ENCODE measurements at regions not wholly inside any gene's neighbourhood (a gene's known extent, or its start where the extent isn't known, plus 50 kb on each side); places are given as distances from the start of the nearest gene placed in this dataset.

- TF ChIP-seq, protein P1, sequence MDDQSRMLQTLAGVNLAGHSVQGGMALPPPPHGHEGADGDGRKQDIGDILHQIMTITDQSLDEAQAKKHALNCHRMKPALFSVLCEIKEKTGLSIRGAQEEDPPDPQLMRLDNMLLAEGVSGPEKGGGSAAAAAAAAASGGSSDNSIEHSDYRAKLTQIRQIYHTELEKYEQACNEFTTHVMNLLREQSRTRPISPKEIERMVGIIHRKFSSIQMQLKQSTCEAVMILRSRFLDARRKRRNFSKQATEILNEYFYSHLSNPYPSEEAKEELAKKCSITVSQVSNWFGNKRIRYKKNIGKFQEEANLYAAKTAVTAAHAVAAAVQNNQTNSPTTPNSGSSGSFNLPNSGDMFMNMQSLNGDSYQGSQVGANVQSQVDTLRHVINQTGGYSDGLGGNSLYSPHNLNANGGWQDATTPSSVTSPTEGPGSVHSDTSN (IDR thresholded peaks at IDR 0.05), result peak; percentile 75
- no peak for TF ChIP-seq RCOR1 (IDR thresholded peaks at IDR 0.05; ENCODE audit: low read length)
- TF ChIP-seq, protein P2, sequence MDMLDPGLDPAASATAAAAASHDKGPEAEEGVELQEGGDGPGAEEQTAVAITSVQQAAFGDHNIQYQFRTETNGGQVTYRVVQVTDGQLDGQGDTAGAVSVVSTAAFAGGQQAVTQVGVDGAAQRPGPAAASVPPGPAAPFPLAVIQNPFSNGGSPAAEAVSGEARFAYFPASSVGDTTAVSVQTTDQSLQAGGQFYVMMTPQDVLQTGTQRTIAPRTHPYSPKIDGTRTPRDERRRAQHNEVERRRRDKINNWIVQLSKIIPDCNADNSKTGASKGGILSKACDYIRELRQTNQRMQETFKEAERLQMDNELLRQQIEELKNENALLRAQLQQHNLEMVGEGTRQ (IDR thresholded peaks at IDR 0.05; ENCODE audit: borderline replicate concordance, low read depth, low read length), result 0 out of 2 replicates have a peak, but pooled peaks have one; percentile 31
- TF ChIP-seq RFX5 (IDR thresholded peaks at IDR 0.05; ENCODE audit: low read length), result no peak
- peak; percentile 85 for TF ChIP-seq TEAD4 (IDR thresholded peaks at IDR 0.05; ENCODE audit: borderline replicate concordance, insufficient read depth)
- no peak for TF ChIP-seq FOXJ3 (CRISPR knock-in tag; IDR thresholded peaks at IDR 0.05)
- peak; percentile 71 for TF ChIP-seq FOXM1 (IDR thresholded peaks at IDR 0.05; ENCODE audit: low read depth)
- TF ChIP-seq SMC3 (IDR thresholded peaks at IDR 0.05; ENCODE audit: low read depth, low read length), result no peak
- peak; percentile 54; the same call in 1 of the 2 replicates for TF ChIP-seq YY1 (IDR thresholded peaks at IDR 0.05; ENCODE audit: low read depth)
- TF ChIP-seq GABPA (IDR thresholded peaks at IDR 0.05; ENCODE audit: low read depth), result no peak
- TF ChIP-seq, protein P3, sequence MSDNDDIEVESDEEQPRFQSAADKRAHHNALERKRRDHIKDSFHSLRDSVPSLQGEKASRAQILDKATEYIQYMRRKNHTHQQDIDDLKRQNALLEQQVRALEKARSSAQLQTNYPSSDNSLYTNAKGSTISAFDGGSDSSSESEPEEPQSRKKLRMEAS (IDR thresholded peaks at IDR 0.05; ENCODE audit: low read depth), result peak; percentile 79; the same call in 1 of the 2 replicates
- peak in 1 of 2 experiments; percentile 85; a peak in 2 of 4 replicates for TF ChIP-seq EP300 (IDR thresholded peaks at IDR 0.05; ENCODE audit: borderline replicate concordance in 1 of 2, low read depth in 1 of 2, low read length in 1 of 2)
These were observed 258.4 kb upstream of the HMGA2 start (continued) for GRCh38 chr12:65565601-65566560.

DNA sequence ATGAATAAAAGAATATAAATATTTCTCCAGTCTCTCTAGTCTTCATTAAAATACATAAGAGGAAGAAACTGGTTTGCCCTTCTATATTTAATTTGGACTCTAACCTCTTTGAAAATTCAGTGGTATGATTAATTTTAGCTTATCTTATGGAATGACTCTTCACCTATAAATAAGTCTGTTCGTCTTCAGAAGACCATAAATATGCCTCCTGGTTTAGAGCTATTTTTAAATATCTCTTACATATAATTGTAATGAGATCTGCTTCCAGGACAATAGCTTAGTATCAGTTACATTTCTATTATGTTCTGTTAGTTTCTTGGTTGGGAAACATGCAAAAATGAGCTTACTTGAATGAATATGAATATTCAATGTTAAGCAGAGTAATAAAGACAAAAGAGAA, 257.5 kb upstream of the HMGA2 start:
- H3K9ac ChIP-seq, result peak overlapping the region; percentile 84
- POLR2A ChIA-PET, result no interaction called here
- 0 out of 2 replicates have a peak, but pooled peaks have one; percentile 20 for TF ChIP-seq TCF12 (IDR thresholded peaks at IDR 0.05)
- TF ChIP-seq, protein P4, sequence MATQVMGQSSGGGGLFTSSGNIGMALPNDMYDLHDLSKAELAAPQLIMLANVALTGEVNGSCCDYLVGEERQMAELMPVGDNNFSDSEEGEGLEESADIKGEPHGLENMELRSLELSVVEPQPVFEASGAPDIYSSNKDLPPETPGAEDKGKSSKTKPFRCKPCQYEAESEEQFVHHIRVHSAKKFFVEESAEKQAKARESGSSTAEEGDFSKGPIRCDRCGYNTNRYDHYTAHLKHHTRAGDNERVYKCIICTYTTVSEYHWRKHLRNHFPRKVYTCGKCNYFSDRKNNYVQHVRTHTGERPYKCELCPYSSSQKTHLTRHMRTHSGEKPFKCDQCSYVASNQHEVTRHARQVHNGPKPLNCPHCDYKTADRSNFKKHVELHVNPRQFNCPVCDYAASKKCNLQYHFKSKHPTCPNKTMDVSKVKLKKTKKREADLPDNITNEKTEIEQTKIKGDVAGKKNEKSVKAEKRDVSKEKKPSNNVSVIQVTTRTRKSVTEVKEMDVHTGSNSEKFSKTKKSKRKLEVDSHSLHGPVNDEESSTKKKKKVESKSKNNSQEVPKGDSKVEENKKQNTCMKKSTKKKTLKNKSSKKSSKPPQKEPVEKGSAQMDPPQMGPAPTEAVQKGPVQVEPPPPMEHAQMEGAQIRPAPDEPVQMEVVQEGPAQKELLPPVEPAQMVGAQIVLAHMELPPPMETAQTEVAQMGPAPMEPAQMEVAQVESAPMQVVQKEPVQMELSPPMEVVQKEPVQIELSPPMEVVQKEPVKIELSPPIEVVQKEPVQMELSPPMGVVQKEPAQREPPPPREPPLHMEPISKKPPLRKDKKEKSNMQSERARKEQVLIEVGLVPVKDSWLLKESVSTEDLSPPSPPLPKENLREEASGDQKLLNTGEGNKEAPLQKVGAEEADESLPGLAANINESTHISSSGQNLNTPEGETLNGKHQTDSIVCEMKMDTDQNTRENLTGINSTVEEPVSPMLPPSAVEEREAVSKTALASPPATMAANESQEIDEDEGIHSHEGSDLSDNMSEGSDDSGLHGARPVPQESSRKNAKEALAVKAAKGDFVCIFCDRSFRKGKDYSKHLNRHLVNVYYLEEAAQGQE (IDR thresholded peaks at IDR 0.05; ENCODE audit: low read depth, low read length), result no peak
- TF ChIP-seq, protein P5, sequence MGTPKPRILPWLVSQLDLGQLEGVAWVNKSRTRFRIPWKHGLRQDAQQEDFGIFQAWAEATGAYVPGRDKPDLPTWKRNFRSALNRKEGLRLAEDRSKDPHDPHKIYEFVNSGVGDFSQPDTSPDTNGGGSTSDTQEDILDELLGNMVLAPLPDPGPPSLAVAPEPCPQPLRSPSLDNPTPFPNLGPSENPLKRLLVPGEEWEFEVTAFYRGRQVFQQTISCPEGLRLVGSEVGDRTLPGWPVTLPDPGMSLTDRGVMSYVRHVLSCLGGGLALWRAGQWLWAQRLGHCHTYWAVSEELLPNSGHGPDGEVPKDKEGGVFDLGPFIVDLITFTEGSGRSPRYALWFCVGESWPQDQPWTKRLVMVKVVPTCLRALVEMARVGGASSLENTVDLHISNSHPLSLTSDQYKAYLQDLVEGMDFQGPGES (IDR thresholded peaks at IDR 0.05; ENCODE audit: low read depth, low read length), result no peak
- no peak for TF ChIP-seq CHD2 (IDR thresholded peaks at IDR 0.05; ENCODE audit: low read length, partially characterized antibody)
- TF ChIP-seq RCOR1 (IDR thresholded peaks at IDR 0.05; ENCODE audit: low read length), result no peak
- no peak for TF ChIP-seq NRF1 (IDR thresholded peaks at IDR 0.05; ENCODE audit: low read depth, low read length)
- TF ChIP-seq EZH2phosphoT487 (IDR thresholded peaks at IDR 0.05; ENCODE audit: borderline replicate concordance, low read depth), result no peak
- no peak for TF ChIP-seq USF1 (IDR thresholded peaks at IDR 0.05; ENCODE audit: borderline replicate concordance, low read depth)

More for the DNA sequence above, 257.5 kb upstream of the HMGA2 start:
- peak overlapping the region; percentile 91 to 99; a peak in 3 of 4 replicates for H3K27ac ChIP-seq (ENCODE audit: low read depth in 2 of 2, low read length in 1 of 2)
- H3F3A ChIP-seq (replicated peaks; ENCODE audit: insufficient read depth), result peaks cover 65% of the 10 kb centered on the region
- H2AFZ ChIP-seq (ENCODE audit: low read depth), result no peak overlapping the region
- peak overlapping the region; percentile 72 for H3K4me2 ChIP-seq
- no peaks in the 10 kb centered on the region for H4K20me1 ChIP-seq (ENCODE audit: insufficient read depth)
- H3K27me3 ChIP-seq (ENCODE audit: insufficient read depth), result no peaks in the 10 kb centered on the region
- CTCF ChIA-PET, result interaction anchor here (1.0 kb wide), 1 partner anchor 10 kb away, joined by 3 read pairs; no protein-coding TSS in a partner anchor
- H3K4me1 ChIP-seq (ENCODE audit: control insufficient read depth in 1 of 2, insufficient read depth in 2 of 2, low read depth in 1 of 2, low read length in 1 of 2), result peaks cover 0 to 66% of the 10 kb centered on the region in 2 experiments; a peak in 3 of 4 replicates
- 8% methylated on average over 1 of the region's 1 CpG for WGBS (ENCODE audit: low lambda C conversion rate)
- no peaks in the 10 kb centered on the region for H3K9me2 ChIP-seq
- peaks cover 46% of the 10 kb centered on the region for H3K79me2 ChIP-seq (ENCODE audit: insufficient read depth)
- H3K9me3 ChIP-seq, result no peaks in the 10 kb centered on the region
- DNase-seq, result no peak
- no peak overlapping the region for H3K4me3 ChIP-seq (ENCODE audit: low read depth in 2 of 2, low read length in 1 of 2)
- peaks cover 0 to 31% of the 10 kb centered on the region in 2 experiments for H3K36me3 ChIP-seq (replicated peaks in 1 of 2; ENCODE audit: control insufficient read depth in 1 of 2, insufficient read depth in 2 of 2, low read length in 1 of 2)

All from SK-N-SH (cell line).